ENCODE measurements at regions not wholly inside any gene's neighbourhood (a gene's known extent, or its start where the extent isn't known, plus 50 kb on each side); places are given as distances from the start of the nearest gene placed in this dataset.

DNA sequence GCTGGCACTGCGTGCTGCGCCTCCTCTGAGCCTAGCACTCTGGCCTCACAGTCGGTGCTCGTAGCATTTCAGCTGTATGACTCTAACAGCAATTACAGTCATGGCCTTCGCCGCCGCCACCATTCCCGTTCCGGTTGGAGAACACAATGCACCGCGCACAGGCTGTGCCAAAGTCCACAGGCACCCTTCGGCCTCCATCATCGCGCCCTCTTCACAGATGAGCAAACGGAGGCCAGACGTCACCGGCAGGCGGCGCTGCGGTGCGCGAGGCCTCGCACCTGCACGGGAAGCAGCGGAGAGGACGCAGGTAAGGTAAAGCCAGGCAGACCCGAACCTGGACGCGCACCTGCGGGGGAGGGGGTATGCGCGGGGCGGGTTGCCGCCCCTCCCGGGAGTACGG lies 128.9 kb downstream of the BARX1 start:
- intact Hi-C loops (cut with DNase I) = no loop called here
- Histone ChIP-seq H3K9me3 (no peaks in the 10 kb centered on the region), H3K27ac (no peak overlapping the region), H3K4me3 (no peak overlapping the region), H3K4me1 (ENCODE audit: insufficient read depth) (peaks cover 10% of the 10 kb centered on the region), H3K36me3 (no peaks in the 10 kb centered on the region), H3K27me3 (no peaks in the 10 kb centered on the region)
- 33 to 39% (median 36%) methylated on average over 32 to 36 of the region's 36 CpGs for WGBS, 3 donors
- TF ChIP-seq EP300 (IDR thresholded peaks at IDR 0.05) = no peak
- TF ChIP-seq CTCF (IDR thresholded peaks at IDR 0.05) = no peak
- TF ChIP-seq POLR2A (IDR thresholded peaks at IDR 0.05) = no peak
- peak in 1 of 5 donors; percentile 29 for DNase-seq

- no peak overlapping the region for H3K27ac ChIP-seq
- WGBS, 3 donors = 88 to 90% (median 89%) methylated on average over 18 of the region's 18 CpGs
- H3K27me3 ChIP-seq = no peaks in the 10 kb centered on the region
- no peaks in the 10 kb centered on the region for H3K9me3 ChIP-seq
- H3K4me1 ChIP-seq (ENCODE audit: insufficient read depth) = peaks cover 8% of the 10 kb centered on the region
- DNase-seq = no peak
- intact Hi-C loops (cut with DNase I) = no loop called here
- no peaks in the 10 kb centered on the region for H3K36me3 ChIP-seq
- H3K4me3 ChIP-seq = no peak overlapping the region
- no peak for TF ChIP-seq EP300 (IDR thresholded peaks at IDR 0.05)
- TF ChIP-seq POLR2A (IDR thresholded peaks at IDR 0.05) = no peak
- TF ChIP-seq CTCF (IDR thresholded peaks at IDR 0.05) = no peak
These were observed 129.6 kb downstream of the BARX1 start for GRCh38 chr9:93825348-93826115.

GRCh38 chr9:93824386-93825294 lies 130.5 kb downstream of the BARX1 start:
- TF ChIP-seq EP300 (IDR thresholded peaks at IDR 0.05) (no peak), CTCF (IDR thresholded peaks at IDR 0.05) (no peak), POLR2A (IDR thresholded peaks at IDR 0.05) (no peak)
- peaks cover 2% of the 10 kb centered on the region for H3K4me1 ChIP-seq (ENCODE audit: insufficient read depth)
- no peak overlapping the region for H3K27ac ChIP-seq
- DNase-seq = no peak
- H3K9me3 ChIP-seq = no peaks in the 10 kb centered on the region
- H3K27me3 ChIP-seq = no peaks in the 10 kb centered on the region
- H3K36me3 ChIP-seq = no peaks in the 10 kb centered on the region
- intact Hi-C loops (cut with DNase I) = no loop called here
- 56 to 69% (median 59%) methylated on average over 9 of the region's 9 CpGs for WGBS, 3 donors
- no peak overlapping the region for H3K4me3 ChIP-seq

- DNase-seq = no peak
- H3K27me3 ChIP-seq = no peaks in the 10 kb centered on the region
- H3K27ac ChIP-seq = no peak overlapping the region
- H3K9me3 ChIP-seq = no peaks in the 10 kb centered on the region
- 84 to 92% (median 92%) methylated on average over 9 of the region's 9 CpGs for WGBS, 3 donors
- H3K36me3 ChIP-seq = no peaks in the 10 kb centered on the region
- H3K4me3 ChIP-seq = no peak overlapping the region
- intact Hi-C loops (cut with DNase I) = no loop called here
- no peaks in the 10 kb centered on the region for H3K4me1 ChIP-seq (ENCODE audit: insufficient read depth)
- TF ChIP-seq EP300 (IDR thresholded peaks at IDR 0.05) = no peak
- TF ChIP-seq POLR2A (IDR thresholded peaks at IDR 0.05) = no peak
- no peak for TF ChIP-seq CTCF (IDR thresholded peaks at IDR 0.05)
These were observed 131.7 kb downstream of the BARX1 start for GRCh38 chr9:93823245-93824072.

Measured in ovary (tissue), 7 donors.